Erythroblast (primary cell): ENCODE measurements at regions not wholly inside any gene's neighbourhood (a gene's known extent, or its start where the extent isn't known, plus 50 kb on each side); places are given as distances from the start of the nearest gene placed in this dataset.

Experiments used
- GATA1 ChIP-seq: IDR thresholded peaks from 2 replicates; pipeline ENCODE4 v1.6.1; 2011; ENCODE audit warnings: low read depth, mild to moderate bottlenecking, control low read depth, low read length, moderate library complexity
- POLR2A ChIP-seq: IDR thresholded peaks from 2 replicates; pipeline ENCODE4 v1.6.1; 2011; ENCODE audit warnings: mild to moderate bottlenecking, low read length

DNA sequence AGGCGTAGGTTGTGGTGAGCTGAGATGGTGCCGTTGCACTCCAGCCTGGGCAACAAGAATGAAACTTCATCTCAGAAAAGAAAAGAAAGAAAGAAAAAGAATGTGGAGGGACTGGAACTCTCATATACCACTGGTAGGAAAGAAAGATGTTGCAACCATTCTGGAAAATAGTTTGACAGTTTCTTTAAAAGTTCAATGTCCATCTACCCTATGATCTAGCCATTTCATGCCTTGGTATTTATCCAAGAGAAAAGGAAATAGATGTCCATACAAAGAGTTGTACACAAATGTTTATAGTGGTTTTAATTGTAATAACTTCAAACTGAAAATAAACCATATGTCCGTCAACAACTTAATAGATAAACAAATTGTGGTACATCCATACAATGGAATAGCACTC lies 190.1 kb upstream of the ZNF217 start:
- no peak for TF ChIP-seq POLR2A
- no peak for TF ChIP-seq GATA1
